Fibroblast of the aortic adventitia (primary cell): ENCODE measurements at regions not wholly inside any gene's neighbourhood (a gene's known extent, or its start where the extent isn't known, plus 50 kb on each side); places are given as distances from the start of the nearest gene placed in this dataset.

ENCODE experiments used
- DNase-seq: peaks from one replicate; pipeline ENCODE4 v3.0.0-alpha.2; 2010; ENCODE audit warnings: low read depth
- H3K4me3 ChIP-seq: 2 replicates; pipeline ENCODE4 v1.5.1; 2011; ENCODE audit warnings: low read depth, mild to moderate bottlenecking, control low read depth, low read length, moderate library complexity
- CTCF ChIP-seq: IDR thresholded peaks from 2 replicates; pipeline ENCODE4 v1.5.1; 2011; ENCODE audit warnings: mild to moderate bottlenecking, low read length, control low read depth, inconsistent platforms; ENCODE audit not compliant: insufficient read depth

GRCh38 chr18:55830544-55830943, 242.6 kb upstream of the TCF4 start:
- no peak for DNase-seq
- H3K4me3 ChIP-seq: no peak overlapping the region
- TF ChIP-seq CTCF: no peak

GRCh38 chr18:55821219-55821618, 233.2 kb upstream of the TCF4 start:
- no peak for TF ChIP-seq CTCF
- H3K4me3 ChIP-seq: no peak overlapping the region
- DNase-seq: peak; percentile 65

- DNase-seq: no peak
- no peak for TF ChIP-seq CTCF
- H3K4me3 ChIP-seq: no peak overlapping the region
Measured at GRCh38 chr18:55819448-55819847, 231.5 kb upstream of the TCF4 start.

- DNase-seq: no peak
- H3K4me3 ChIP-seq: no peak overlapping the region
- no peak for TF ChIP-seq CTCF
Measured at GRCh38 chr18:55818284-55818683, 230.3 kb upstream of the TCF4 start.

GRCh38 chr18:55811925-55812324, 223.9 kb upstream of the TCF4 start:
- no peak for TF ChIP-seq CTCF
- no peak for DNase-seq
- H3K4me3 ChIP-seq: no peak overlapping the region

- no peak overlapping the region for H3K4me3 ChIP-seq
- no peak for TF ChIP-seq CTCF
- no peak for DNase-seq
Measured at GRCh38 chr18:55805666-55806065, 217.7 kb upstream of the TCF4 start.

GRCh38 chr18:55795101-55795669, 207.2 kb upstream of the TCF4 start:
- DNase-seq: peak; percentile 32
- peak overlapping the region; percentile 3 for H3K4me3 ChIP-seq

More at GRCh38 chr18:55795101-55795669, 207.2 kb upstream of the TCF4 start:
- TF ChIP-seq CTCF: no peak
